ENCODE measurements at regions not wholly inside any gene's neighbourhood (a gene's known extent, or its start where the extent isn't known, plus 50 kb on each side); places are given as distances from the start of the nearest gene placed in this dataset.
A peak's percentile ranks its signal among the peaks of the same experiment; 100 is the strongest.

DNA sequence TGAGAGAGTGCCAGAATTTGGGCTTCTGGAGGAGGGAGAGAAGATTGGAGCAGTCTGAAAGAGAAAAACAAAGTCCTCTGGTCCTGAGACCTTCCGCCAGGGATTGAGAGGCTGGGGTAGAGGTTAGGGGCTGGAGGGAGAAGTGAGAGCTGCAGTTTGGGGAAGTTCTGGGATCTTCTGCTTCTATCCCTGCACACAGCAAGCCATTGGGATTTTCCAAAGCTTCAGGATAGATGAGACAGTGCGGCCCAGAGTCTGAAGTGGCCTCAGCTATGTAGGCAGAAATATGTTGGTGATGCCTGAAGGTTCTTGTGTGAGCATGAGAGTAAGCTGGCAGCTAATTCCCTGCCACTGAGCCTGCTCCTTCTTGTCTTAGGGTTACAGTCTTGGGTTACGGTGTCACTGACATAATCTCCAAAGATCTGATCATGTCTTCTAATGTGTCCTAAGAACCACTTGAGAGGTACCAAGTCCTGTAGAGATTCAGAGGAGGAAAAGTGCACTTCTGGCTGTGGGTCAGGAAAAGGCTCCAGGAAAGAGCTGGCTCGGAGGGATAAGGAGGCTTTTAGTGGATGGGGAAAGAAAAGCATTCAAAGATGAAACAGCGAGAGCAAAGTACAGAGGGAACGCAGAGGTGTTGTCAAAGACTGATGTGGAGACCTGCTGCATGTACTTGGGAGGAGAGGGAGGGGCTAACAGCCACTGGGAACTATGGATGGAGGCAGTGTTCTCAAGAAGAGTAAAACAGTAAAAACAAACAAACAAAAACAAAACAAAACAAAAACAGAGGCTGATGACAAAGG is 131.1 kb upstream of the MYLIP start:
- DNase-seq (ENCODE audit: extremely low spot score, insufficient read length, low read depth): no peak
- no peak for FAIRE-seq

DNA sequence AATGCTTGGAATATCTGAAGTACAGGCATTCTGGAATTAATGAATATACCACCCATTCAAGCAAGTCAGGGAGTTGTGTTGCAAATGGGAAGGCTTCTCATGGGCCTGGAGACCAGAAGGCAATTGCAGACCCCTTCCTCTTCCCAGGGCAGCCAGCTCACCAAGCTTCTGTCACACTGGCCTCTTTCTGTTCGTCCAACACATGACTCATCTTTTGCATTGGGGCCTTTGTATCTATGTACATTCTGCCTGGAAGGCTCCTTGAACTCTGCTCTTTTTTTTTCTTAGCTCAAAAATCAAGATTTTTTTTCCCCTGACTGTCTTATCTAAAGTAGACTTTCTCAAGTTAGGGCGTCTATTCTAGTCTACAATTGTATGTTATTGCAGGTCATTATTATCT is 132.9 kb upstream of the MYLIP start:
- no peak for FAIRE-seq
- DNase-seq (ENCODE audit: extremely low spot score, insufficient read length, low read depth): no peak

DNA sequence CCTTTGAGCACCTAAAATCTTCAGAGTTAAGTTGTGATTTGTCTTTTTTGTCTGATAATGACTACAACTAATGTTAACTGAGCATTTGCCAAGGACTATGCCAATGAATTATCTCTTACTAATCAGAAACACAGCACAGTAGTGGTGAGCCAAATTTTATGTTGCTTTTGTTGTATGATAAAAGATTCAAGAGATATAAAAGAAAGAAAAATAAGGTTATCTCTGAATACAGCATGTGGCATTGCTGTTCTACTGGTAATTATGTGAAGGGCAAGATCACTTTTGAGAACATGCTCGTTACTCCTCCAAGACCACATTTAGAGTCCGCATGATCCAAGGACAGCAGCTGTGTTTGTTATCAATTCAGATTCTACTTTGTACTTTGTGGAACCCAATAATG is 133.4 kb upstream of the MYLIP start:
- DNase-seq (ENCODE audit: extremely low spot score, insufficient read length, low read depth) (no peak), FAIRE-seq (no peak)

DNA sequence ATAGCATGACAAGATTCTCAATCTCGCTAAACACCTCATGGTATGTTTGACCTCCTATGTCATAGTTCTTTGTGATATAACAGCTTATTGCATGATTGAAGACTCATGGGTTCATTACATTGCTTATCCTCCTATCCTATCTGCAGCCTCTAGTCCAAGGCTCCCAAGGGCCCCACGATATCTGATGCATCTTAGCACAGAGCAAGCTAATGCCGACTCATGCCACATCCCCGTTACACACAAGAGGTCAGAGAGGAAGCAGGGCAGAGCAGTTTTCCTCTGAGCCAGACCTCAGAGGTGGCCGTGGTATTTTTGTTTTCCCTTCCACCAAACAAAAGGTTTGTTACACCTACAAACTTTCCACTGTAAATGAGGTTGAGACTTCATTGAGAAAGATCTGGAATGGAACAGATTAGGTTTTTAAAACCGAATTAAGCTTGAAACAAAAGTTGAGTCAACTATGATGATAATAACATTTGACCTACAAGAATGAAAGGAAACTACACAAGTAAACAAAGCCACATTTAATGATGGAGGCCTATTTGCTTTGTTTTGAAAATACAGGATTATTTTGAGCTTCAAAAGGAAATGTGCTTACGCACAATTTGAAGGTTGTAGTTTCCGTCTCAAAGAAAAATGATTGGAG is 133.9 kb upstream of the MYLIP start:
- peak; percentile 12 for FAIRE-seq

DNA sequence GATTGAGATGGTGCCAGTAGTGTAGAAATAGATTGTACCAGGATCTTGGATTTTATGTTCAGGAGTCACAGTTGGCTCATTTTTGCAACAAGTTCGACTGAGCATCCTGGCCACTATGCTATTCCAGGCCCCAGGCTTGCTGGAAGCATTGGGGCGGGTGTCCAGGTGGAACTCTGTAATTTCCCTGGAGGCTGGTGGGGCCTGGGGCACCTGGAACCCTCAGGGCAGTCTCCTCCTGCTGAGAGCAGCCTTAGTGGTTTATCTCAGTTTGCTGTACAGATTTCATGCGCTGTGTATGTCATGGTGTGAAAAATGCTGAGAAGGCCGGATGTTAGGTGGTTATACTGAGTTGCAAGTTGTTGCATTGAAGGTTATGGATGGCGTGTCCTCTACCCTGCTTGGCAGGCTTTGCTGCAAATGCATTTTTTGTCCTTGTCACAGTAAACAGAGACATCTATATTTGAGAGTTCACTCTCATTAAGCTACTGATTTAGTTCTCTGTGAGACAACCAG is 135.1 kb upstream of the MYLIP start:
- DNase-seq (ENCODE audit: extremely low spot score, insufficient read length, low read depth) (no peak), FAIRE-seq (no peak)

More for the DNA sequence above, 133.9 kb upstream of the MYLIP start:
- no peak for DNase-seq (ENCODE audit: extremely low spot score, insufficient read length, low read depth)

DNA sequence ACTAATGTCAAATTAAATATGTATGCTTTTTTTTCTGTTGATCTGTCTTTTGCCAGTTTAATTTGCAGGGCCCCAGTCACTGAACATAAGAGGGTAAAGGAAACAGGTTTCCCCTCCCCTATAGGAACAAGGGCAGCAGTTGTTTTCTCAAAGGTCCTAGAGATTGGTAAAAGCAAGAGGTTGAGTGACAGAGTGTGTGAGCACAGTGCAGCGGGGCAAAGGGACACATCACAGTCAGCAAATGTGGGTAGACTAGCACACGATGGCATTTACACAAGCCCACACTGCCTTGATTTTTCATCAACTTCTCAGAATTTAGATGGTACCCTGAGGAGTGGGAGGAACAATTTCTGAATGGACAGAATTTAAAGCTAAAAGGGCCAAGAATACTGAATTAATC is 138.7 kb upstream of the MYLIP start:
- DNase-seq (ENCODE audit: extremely low spot score, insufficient read length, low read depth): no peak
- peak; percentile 21 for FAIRE-seq

DNA sequence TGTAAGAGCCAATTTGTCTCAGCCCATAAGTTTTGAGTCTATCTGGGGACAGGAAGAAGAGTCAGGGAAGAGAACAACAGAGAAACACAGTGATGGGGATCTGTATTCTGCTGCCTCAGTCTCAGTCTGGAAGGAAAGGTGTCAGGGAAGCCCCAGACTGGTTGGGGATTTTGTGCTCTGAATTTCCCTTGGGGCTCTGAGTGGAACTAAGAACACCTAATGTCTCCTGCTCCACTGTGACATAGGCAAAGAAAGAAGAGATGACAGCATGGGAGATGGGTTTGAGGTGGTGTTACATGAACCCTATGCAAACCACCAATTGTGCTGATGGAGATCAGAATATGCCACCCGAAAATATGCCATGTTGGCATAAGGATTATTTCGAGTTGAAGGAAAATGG is 139.5 kb upstream of the MYLIP start:
- peak; percentile 79 for FAIRE-seq
- DNase-seq (ENCODE audit: extremely low spot score, insufficient read length, low read depth): peak; percentile 9

DNA sequence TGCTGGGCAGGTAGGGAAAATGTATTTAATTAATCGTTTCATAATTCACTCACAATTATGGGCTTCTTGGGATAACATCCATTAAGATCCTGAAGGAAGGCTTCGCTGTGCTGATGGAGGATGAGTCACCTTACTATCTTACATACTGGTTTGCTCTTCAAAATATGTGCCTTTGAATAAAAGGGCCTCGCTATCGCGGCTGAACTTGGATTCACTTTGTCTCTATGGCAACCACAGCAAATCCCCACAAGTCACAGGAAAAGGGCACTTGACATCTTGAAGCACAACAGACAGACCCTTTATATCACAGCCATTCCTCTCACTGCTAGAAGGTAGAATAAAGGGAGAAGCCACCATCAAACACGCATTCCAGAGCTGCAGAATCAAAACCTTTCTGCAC is 141.3 kb upstream of the MYLIP start:
- FAIRE-seq: no peak
- no peak for DNase-seq (ENCODE audit: extremely low spot score, insufficient read length, low read depth)

DNA sequence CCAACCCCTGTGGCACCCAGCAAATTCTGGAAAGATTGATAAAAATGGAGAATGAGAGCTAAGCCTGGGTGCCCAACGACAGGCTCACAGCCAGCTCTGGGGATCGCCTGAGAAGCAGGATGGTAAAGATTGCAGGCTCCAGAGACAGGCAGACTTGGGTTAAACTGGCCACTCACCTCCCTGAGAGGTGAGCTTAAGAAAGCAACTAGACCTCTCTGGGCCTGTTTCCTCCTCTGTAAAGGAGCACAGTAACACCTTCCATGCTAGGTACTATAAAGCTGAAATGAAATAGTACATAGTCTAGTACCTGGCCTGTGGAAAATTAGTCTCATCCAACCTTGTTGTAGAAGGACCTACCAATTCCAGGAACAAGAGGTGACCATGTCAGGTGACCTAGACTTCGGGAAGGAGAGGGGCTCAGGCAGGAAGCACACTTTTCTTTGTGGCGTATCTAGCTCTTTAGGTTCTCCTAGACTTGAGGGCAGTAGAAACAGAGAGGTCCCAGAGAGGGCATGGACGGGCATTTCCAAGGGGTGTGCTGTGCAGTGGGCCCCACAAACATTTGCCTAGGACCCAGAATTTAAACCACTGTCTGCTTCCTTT is 142.8 kb upstream of the MYLIP start:
- FAIRE-seq: no peak

DNA sequence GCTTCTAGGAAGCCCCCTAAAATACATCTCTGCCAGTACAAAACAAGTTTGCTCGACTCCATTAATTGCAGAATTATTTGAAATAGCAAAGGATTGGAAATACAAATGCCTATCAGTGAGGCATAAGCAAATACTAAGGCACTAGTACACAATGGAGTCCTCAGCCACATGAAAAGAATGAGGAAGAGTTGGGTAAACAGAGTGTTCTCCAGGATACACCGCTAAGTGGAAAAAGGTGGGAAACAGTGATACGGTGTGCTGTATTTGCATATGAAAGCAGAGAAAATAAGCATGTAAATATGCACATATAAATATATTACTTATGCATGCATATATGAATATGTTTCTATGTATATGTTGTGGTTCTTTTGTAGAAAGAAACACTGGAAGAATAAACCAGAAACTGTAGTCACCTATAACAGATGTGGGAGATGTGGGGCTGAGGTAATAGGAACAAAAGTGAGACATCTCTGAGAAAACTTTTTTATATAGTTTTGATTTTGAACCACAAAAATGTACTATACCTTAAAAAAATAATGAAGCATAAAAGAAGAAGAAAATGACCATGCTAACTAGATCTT is 143.4 kb upstream of the MYLIP start:
- no peak for DNase-seq (ENCODE audit: extremely low spot score, insufficient read length, low read depth)
- no peak for FAIRE-seq

More for the DNA sequence above, 142.8 kb upstream of the MYLIP start:
- DNase-seq (ENCODE audit: extremely low spot score, insufficient read length, low read depth): no peak

DNA sequence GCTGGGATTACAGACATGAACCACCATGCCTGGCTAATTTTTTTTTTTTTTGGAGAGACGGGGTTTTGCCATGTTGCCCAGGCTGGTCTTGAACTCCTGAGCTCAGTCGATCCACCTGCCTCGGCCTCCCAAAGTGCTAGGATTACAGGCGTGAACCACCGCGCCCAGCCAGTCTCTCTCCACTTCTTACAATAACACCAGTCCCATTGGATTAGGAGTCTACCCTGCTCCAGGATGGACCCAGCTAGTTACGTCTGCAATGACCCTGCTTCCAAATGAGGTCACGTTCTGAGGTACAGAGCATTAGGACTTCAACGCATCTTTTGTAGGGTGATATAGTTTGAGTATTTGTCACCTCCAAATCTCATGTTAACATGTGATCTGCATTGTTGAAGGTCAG is 146.9 kb upstream of the MYLIP start:
- FAIRE-seq: no peak

DNA sequence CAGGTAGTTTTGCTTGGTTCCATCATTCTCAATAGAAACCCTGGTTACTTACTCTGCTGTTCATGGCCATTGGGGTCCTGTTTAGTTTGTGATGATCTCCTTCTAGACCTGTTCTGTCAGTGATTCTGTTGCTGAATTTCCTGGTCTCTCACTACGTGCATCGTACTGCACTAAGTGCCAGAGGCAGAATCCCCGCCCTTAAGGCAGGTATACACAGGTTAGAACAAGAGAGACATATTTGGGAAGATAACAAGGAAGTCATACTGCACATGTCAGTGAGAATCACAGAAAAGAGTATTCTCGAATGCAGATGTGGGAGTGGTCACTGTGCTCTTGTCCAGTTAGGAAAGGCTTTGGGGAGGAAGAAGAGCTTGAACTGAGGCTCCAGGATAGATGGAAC is 148.1 kb upstream of the MYLIP start:
- DNase-seq (ENCODE audit: extremely low spot score, insufficient read length, low read depth) (no peak), FAIRE-seq (no peak)

More for the DNA sequence above, 146.9 kb upstream of the MYLIP start:
- no peak for DNase-seq (ENCODE audit: extremely low spot score, insufficient read length, low read depth)

DNA sequence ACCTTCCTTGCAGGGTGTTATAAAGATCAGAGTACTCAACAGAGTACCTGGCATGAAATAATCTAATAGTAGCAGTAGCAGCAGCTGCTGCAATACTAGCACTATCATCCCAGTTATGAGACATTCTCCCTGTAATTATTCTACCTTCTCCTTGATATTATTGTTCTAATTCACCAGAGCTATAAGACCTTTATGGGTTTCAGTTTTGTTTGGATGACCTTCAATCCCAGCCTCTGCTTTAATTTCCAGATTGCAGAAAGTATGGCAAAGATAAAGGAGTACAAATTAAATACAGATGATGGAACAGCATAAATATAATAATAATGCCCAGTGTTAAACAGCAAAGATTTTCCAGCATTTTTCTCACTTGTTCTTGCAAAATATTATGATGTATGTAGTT is 150.5 kb upstream of the MYLIP start:
- FAIRE-seq (no peak), DNase-seq (ENCODE audit: extremely low spot score, insufficient read length, low read depth) (no peak)

DNA sequence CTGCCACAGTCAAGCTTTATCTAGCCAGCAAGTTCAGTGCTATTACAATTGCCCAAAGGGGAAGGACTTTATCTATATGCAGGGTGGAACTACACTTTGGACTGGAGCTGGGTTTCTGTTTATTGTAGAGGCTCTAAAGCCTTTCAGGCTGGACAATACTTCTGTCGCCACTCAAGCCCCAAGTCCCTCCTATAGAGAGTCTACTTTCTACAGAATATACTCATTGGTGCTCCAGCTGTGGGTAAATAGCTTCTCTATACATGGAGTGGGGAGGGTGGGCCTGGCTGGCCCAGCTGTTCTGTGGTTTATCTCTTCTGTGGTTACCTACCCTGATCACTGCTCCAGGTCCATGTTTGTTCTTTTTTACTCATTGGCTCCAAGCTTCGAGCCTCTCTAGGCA is 151.8 kb upstream of the MYLIP start:
- no peak for FAIRE-seq
- DNase-seq (ENCODE audit: extremely low spot score, insufficient read length, low read depth): no peak

DNA sequence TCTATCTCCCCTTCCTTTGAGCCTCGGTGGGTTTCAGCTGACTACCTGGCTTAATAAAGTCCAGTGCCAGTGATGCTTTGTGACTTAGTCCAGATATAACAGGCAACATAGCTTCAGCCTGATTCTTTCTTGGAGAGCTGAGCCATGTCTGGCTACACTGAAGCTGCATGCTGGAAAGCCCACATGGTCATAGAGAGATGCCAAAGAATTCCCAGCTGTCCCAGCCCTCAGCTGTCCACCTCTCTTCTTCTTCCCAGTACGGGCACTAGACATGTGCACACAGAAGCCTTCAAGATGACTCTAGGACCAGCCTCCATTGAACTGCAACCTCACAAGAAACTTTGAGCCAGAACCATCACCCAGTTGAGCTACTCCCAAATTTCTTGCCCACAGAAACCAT is 154.1 kb upstream of the MYLIP start:
- DNase-seq (ENCODE audit: extremely low spot score, insufficient read length, low read depth): no peak
- no peak for FAIRE-seq

DNA sequence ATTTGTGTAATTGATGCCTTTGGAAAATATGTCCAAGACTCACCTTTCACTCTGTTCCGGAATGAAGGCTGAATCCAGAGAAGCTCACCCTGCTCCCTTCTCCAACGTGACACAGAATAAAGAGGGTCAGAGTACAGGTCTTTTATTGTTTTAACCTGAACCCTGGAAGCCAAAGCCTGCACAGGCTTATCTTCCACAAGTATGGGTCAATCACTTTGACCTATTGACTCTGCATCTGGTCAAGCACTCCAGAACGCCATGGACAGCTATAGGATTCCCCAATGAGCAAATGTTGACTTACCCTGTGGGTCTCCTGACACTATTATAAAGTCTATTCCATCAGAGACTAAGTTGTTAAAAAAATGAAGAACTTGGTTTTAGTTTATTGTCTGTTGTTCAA is 158.4 kb upstream of the MYLIP start:
- no peak for FAIRE-seq
- no peak for DNase-seq (ENCODE audit: extremely low spot score, insufficient read length, low read depth)

DNA sequence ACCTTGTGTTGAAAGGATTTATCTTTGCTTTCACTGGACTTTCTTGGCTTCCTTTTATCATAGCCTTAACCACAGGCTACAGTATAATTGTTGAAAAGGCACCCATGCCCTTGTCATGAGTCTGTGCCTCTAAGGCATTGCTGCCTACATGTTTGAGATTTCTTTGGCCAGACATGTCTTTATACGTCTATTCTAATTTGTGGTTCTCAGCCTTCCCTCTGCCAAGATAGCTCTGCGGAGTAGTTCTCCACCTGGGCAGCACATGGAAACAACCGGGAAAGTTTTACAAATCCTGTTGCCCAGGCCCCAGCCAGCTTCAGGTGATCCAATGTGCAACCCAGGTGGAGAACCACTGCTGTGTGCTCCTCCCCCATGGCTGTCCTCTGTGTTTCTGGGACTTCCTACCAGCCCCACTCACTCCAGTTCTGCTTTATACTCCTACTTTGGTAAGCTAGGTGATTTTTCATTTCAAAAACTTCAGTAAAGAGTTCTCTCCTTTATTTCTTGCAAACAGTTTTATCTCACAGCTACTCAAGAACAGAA is 159.6 kb upstream of the MYLIP start:
- DNase-seq (ENCODE audit: extremely low spot score, insufficient read length, low read depth) (no peak), FAIRE-seq (no peak)

DNA sequence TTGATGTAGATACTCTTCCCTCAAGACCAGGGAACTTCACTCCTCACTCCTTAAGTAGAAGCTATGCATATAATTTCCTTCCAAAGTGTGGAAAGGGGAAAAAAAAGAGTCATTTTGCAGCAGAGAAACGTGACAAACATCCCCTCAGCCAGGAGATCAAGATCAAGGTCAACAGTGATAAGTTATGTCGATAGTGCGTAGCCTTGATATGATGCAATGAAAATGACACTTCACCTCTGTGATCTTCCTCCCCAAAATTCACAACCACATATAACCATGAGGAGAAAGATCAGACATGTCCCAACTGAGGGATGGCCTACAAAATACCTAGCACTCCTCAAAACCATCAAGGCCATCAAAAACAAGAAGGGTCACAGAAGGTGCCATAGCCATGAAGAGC is 160.4 kb upstream of the MYLIP start:
- FAIRE-seq (no peak), DNase-seq (ENCODE audit: extremely low spot score, insufficient read length, low read depth) (no peak)

DNA sequence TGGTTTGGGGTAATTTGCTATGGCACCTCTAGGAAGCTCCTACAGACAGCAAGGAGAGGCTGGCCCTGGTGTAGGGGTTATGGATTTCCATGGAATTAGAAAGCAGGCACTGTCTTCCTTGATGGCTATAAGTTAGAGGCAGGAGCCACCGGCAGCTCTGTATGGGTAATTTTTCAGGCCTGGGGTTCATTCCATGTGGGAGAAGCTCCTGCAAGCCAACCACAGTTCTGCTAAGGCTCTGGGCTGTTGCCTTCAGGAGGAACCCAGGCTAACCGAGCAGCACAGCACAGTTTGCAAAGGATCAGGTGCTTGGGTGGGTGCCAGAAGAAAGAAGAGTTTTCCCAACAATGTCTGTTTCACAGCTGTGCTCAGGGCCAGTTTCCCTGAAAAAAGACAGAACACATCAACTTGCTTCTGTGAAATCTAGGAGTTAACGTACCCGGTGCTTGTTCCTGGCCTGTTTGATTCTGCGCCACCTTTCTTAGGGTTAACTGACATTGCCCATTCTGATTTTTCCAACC is 162.8 kb upstream of the MYLIP start:
- DNase-seq (ENCODE audit: extremely low spot score, insufficient read length, low read depth): no peak

DNA sequence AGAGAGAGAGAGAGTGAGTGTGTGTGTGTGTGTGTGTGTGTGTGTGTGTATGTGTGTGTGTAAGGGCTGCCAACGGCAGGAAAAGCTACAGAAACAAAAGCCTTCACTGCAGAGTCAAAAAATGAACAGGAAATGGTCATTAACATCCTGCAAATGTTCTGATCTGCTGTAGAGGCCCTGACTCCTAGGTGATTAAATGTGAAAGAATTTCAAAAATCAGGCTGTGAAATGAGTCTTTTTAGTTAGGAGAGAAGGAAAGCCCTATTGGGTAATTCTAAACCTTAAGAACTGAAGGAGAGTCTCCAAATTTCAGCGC is 166.5 kb upstream of the MYLIP start:
- DNase-seq (ENCODE audit: extremely low spot score, insufficient read length, low read depth) (no peak), FAIRE-seq (peak; percentile 68)

More for the DNA sequence above, 162.8 kb upstream of the MYLIP start:
- no peak for FAIRE-seq
